NCI-H1417 (cell line): ENCODE measurements at regions not wholly inside any gene's neighbourhood (a gene's known extent, or its start where the extent isn't known, plus 50 kb on each side); places are given as distances from the start of the nearest gene placed in this dataset.

Experiments used
- DNase-seq, 3 experiments: peaks; one replicate each; lab custom pipeline; 2025; lab: John Stamatoyannopoulos, UW

- DNase-seq, result no peak
Observed at GRCh38 chr17:79470754-79471153, 140.1 kb downstream of the RBFOX3 start.

GRCh38 chr17:79469646-79470045, 141.2 kb downstream of the RBFOX3 start:
- no peak for DNase-seq

- DNase-seq, result no peak
Observed at GRCh38 chr17:79468183-79468944, 142.5 kb downstream of the RBFOX3 start.

- DNase-seq, result peak in 1 of 3 experiments; percentile 43
Observed at GRCh38 chr17:79466562-79467350, 144.1 kb downstream of the RBFOX3 start.

- DNase-seq, result no peak
Observed at GRCh38 chr17:79465681-79466025, 145.2 kb downstream of the RBFOX3 start.

GRCh38 chr17:79465011-79465680, 145.7 kb downstream of the RBFOX3 start:
- DNase-seq, result no peak

- no peak for DNase-seq
Observed at GRCh38 chr17:79464318-79465010, 146.4 kb downstream of the RBFOX3 start.

- no peak for DNase-seq
Observed at GRCh38 chr17:79463421-79464317, 147.2 kb downstream of the RBFOX3 start.

- DNase-seq, result no peak
Observed at GRCh38 chr17:79461041-79461440, 149.8 kb downstream of the RBFOX3 start.

- DNase-seq, result no peak
Observed at GRCh38 chr17:79459846-79460245, 151.0 kb downstream of the RBFOX3 start.

- no peak for DNase-seq
Observed at GRCh38 chr17:79459003-79459655, 151.7 kb downstream of the RBFOX3 start.

GRCh38 chr17:79458356-79458755, 152.5 kb downstream of the RBFOX3 start:
- DNase-seq, result no peak

- DNase-seq, result no peak
Observed at GRCh38 chr17:79457889-79458288, 153.0 kb downstream of the RBFOX3 start.

GRCh38 chr17:79457376-79457775, 153.5 kb downstream of the RBFOX3 start:
- no peak for DNase-seq

- no peak for DNase-seq
Observed at GRCh38 chr17:79455636-79456035, 155.2 kb downstream of the RBFOX3 start.

- no peak for DNase-seq
Observed at GRCh38 chr17:79454826-79455225, 156.0 kb downstream of the RBFOX3 start.

GRCh38 chr17:79453481-79453880, 157.4 kb downstream of the RBFOX3 start:
- DNase-seq, result no peak

- no peak for DNase-seq
Observed at GRCh38 chr17:79452706-79453105, 158.1 kb downstream of the RBFOX3 start.

GRCh38 chr17:79451167-79451566, 159.7 kb downstream of the RBFOX3 start:
- DNase-seq, result no peak

GRCh38 chr17:79446399-79447009, 164.3 kb downstream of the RBFOX3 start:
- no peak for DNase-seq
